Activated effector memory CD4-positive, alpha-beta T cell treated with Interleukin-2 at 50 U/mL for 16 hours (primary cell): ENCODE measurements at regions not wholly inside any gene's neighbourhood (a gene's known extent, or its start where the extent isn't known, plus 50 kb on each side); places are given as distances from the start of the nearest gene placed in this dataset.
"Not testable (repeated sequence)": the region's sequence is repeated elsewhere in the genome, so short reads cannot be mapped to it uniquely, and the experiment has no call there.

Source experiments
- DNase-seq: peaks from one replicate; pipeline ENCODE4 v3.0.0-alpha.2; 2020

DNA sequence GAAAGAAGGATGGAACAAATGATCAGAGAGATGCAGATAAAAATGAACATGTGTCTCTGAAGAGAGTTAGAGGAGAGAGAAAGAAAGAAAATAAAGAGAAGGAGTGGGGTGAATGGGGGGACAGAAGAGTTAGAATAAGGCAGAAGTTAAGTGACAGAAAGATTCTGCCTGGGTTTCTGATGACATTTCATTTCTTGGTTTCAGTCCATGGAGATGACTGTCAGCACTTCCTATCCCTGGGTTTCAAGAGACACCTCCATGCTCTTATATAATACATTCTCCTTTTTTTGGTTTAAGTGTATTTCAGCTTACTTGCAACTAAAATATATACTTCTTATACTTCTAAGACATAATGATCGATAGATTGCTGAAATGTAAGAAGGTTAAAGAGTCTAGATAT is 213.0 kb upstream of the IL12B start:
- DNase-seq: no peak

DNA sequence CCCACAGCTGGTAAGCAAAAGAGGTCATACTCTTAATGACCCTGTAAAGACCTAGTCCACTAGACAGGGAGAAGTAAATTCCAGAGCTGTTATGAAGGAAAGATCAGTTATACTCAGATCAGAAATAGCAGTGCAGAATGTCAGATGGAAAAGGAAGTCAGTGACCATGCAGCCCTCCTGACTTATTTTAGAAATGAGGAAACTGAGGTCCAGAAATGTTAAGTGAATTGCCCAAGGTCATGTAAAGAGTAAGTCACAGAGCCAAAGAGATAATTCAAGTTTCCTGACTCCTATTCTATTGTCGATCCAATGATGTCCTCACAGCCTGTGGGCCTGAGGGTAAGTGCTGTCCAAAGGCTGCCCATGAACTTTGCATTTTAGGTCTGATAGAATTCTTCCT is 214.9 kb upstream of the IL12B start:
- DNase-seq: no peak

DNA sequence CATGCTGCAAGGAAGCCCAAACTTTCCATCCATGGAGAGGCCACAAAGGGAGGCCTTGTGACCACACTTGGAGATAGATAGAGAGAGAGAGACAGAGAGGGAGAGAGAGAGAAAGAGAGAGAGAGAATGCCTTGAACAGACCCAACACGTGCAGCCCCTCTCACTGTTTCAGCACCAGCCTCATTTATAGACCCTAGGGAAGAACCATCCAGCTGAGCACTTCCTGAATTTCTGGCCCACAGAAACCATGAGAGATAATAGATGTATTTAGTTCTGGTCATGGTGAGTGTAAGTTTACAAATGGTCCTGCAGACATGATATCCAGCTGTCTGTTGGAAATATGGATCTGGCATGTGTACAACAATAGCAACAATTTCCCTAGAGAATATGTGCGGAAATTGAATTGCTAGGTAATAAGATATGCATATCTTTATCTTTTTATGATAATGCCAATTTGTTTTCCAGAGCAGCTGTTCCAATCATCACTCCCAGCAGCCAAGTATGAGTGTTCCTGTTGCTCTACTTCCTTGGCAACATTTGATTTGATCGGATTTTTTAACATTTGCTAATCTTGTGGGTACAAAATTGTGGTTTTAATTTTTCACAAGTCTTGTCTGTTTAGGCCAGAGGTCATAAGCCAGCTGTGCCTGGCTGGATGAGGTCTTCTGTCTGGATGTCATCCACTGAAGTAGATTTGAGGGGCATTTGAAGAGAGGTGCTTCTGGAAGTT is 217.3 kb upstream of the IL12B start:
- no peak for DNase-seq

DNA sequence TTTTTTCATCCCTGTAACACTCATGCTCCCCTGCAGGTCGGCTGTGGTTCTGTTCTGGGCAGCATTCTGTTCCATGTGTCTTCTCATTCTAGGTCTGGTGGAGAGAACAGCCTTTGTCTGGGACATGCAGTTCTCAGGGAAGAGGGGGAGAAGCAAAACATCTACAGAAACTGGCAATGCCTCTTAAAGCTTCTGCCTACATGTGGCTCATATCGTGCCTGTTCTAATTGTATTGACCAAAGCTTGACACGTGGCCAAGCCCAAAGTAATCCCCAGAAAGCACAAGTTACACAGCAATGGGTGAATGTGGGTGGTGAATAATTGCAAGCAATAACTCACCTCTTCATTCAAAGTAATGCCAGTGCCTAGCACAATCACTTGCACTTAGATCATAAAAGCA is 218.2 kb upstream of the IL12B start:
- no peak for DNase-seq

DNA sequence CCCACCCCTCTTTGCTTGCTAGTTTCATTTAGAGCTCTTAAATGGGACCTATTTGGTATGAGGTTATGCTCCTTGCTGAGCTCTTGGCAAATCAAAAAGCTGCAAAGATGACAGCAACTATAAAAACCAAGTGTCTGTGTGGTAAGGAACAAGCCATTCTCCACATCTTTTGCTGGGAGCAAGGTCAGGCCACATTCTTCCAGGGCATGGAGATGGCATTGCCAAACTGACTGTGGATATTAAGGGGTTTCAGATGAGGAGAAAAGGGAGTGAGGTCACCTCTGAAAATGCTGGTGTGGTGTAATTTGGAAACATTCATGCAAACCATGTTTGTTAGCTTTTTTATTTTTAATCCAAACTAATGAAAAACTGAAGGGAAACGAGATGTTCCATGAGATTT is 218.8 kb upstream of the IL12B start:
- no peak for DNase-seq

DNA sequence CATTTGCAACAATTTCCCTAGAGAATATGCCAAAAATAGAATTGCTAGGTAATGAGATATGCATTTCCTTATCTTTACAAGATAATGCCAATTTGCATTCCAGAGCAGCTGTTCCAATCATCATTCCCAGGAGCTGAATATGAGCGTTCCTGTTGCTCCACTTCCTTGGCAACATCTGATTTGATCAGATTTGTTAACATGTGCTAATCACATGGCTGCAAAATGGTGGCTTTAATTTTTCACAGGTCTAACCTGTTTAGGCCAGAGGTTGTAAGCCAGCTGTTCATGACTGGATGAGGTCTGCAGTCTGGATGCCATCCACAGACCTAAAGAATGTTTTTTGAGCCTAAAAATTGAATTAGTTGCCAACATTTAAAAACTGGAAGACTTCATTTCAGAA is 220.7 kb upstream of the IL12B start:
- DNase-seq: no peak

DNA sequence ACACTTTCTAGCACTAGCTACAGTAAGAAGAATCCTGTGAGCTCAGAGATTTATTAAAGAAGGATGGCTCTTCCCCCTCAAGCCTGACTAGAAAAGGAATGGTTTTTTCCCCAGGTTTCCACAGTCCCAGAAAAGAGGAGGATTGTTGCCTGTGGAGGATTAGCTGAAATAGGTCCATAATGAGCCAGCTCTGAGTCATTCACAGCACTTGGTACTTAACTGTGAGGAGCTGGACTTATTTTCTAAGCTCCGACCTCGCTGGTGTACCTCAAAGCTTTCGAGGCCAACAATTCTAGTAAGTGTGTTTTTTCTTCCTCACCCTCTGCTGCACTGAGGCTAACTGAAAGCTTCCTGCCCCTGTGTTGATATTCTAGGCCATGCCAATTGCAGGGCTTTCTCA is 222.5 kb upstream of the IL12B start:
- DNase-seq: no peak

DNA sequence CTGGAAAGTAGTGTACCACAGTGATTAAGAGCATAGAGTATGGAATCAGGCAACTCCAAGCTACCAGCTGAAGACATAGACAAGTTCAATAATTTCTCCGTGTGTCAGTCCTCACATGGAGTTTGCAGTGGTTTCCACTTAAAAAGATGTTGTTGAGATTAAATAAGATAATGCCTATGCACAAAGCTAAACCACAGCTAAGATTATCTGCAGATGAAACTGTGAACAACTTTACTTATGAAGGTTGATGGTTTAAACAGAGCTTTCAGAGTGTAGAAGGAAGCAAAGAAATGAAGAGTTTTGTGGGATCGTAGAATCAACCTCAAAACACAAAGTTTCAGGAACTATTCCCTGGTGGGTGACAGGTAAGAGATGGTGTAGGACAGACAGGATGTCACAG is 223.5 kb upstream of the IL12B start:
- no peak for DNase-seq

DNA sequence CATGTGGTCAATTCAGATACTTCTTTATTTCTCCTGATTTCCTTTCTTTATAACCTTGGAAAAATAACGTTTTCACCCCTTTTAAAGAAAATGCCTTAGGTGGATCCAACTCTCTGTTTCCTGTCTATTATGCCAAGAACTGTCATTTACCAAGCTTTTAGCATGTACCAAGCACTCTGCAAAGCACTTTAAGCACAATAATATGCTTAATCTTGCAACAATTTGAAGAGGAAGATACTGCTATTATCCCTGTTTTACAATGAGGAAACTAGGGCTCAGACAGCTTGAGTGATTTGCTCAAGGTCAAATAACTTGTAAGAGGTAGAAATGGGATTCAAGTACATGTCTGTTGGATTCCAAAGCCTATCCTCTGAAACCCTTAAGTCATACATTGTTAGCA is 224.8 kb upstream of the IL12B start:
- DNase-seq: no peak

DNA sequence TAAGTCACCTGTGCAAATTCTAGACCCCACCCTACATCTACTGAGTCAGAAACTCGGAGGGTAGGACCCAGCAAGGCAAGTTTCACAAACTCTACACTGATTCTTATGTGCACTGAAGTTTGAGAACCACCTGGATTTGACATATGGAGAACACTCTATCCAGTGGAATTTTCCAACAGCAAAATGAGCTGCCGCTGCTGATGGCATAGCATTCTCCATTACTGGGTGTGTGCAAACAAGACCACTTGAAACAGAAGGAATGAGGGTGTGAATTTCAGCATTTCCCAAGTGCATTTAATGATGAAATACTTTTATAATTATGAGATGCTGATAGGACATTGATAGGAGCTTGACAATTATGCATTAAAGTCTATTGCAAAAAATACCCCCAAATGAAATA is 229.1 kb upstream of the IL12B start:
- DNase-seq: no peak

DNA sequence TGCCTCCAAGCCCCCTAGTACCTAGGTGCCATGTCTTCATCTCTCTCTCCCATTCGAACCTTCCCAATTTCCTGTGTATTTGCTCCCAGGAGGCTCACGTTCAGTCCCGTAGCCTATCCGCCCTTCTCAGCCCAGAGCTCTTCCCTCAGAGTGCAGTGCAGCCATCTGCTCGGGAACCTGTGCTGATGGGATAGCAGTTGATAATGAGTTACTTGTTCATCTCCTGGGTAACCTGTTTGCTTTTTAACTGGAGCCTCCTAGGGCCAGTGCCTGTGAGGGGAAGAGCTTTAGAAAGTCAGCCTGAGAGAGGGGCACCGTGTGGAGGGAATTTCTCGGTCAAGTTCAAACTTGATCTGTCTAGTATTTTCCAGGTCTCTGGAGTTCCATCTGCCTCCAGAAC is 229.8 kb upstream of the IL12B start:
- DNase-seq: no peak

DNA sequence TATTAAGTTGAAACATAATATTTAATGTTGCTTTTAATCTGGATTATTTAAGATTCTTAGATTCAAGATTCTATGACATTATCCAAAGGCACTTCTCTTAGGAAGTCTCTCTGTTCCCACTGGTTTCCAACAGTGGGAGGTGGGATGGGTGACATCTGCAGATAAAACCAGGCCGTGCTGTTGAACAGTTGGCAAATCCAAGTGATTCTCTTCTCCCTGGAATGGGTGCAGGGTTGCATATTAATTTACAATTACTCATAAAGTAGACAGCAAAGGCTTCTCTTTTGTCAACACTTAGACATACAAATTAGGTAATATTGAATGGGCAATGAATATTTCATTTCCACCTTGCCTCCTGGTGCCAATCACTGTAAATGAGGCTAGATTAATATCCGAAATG is 233.7 kb upstream of the IL12B start:
- DNase-seq: no peak

DNA sequence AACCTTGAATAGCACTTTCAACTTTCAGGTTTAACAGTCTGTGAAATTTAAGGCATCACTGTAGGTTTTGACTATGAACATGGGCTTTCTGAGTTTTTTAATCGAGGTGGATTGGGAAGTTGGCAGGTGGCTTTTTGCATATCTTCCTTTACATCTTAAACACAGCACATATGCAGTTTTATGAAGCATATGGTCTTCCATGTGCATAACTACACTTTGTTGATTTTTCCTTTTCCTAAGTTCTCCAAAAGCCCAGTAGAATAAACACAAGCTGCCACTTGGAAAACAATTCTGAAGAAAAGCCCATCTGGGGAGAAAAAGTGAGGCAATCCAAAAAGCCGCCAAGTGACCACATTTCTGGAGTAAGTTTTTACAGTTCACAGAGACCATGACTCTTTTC is 236.5 kb upstream of the IL12B start:
- no peak for DNase-seq

DNA sequence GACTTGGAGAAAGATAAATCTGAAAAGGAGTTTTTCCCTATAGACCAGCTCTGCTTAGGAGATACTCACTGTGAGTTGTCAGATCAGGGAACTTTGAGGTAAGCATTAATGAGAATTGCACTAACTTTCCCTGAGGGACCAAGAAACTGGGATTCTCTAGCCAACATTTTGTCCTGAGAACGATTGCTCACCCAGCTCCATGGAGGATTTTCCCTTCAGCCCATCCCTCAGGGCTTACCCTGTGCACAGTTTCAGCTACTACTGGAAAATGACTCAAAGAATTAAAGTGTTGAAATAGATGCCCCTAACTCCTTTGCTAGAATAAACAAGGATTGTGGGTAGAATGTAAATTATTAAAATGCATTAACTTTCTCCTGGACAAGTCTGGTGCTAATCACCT is 237.2 kb upstream of the IL12B start:
- DNase-seq: no peak

DNA sequence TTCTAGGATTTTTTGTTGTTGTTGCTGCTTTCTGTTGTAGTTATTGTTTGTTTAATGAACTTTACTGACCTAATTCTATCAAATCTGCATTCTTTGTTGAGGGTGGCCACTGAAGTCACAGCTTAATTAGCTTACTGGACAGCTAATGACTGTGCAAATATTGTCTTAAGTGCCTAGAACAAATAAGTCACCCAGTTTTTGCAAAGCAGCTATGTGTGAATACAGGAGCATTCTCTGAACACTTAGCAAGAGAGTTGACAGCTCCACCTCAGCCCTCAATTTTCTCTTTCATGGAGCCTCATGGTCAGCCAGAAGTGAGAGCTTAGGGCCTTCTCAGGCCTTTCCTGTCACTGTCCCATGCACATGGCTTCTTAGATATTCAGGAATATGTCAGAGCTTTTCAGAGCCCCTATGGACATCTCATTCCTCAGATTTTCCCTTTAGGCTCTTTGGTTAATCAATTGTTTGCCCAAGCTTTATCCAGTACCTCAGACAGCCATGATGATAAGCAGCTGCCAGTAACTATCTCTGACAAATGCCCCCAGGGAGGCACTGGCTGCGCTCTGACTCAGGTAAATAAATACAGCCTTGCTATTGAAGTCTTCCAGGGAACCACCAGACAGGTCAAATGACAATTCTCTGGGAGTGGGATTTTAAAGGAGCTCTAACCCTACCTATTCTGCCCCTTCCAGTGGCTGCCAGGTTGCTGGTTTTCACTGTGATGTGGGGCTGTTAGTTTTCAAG is 241.4 kb upstream of the IL12B start:
- no peak for DNase-seq

DNA sequence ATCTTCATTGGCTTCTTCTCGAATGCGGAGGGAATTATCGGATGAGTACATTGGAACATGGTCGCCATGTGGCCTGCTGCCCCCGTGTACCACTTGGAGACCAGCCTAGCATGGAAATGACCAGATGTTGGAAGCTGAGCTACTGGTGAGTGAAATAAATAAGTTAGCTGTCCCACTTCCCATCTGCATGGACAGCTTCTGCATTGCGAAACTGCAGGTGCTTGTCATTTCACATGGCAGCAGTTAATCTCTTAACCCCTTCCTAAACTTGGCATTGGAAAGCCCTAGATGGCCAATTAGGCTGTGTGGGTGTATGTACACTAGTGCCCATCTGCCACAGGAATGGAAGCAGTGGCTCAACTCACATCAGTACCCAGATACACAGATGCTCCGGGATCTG is 246.6 kb upstream of the IL12B start:
- no peak for DNase-seq

DNA sequence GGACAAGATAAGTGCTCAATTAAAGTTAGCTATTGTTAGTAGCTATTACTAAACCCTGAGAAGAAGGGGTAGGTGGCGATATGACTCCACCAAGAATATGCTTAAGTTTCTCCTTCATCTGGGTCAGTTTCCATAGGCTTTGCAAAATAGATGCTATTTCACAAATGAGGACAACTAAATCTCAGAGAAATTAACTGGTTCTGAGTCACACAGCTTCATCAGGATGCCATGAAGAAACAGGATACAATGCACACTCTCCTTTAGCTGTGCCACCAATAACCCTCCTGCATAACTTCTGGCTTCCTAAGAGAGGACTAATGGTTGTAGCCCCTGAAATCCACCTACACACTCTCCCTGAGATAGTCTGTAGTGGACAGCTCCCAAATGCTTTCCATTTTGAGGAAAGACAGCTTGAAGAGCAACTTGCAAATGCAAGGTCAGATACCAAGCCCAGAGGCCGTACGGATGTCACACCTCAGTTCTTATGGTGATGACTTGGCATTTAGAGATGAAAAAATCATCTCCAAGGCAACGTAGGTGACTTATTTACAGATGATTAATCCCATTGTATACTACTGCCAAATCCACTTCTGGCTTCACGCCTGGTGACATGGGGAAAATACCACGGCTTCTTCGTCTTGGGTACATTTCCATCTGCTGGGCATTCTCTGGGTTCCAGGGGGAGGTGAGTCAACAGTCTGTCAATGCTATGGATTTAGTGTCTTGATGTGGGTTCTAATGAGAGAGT is 251.4 kb upstream of the IL12B start:
- no peak for DNase-seq

DNA sequence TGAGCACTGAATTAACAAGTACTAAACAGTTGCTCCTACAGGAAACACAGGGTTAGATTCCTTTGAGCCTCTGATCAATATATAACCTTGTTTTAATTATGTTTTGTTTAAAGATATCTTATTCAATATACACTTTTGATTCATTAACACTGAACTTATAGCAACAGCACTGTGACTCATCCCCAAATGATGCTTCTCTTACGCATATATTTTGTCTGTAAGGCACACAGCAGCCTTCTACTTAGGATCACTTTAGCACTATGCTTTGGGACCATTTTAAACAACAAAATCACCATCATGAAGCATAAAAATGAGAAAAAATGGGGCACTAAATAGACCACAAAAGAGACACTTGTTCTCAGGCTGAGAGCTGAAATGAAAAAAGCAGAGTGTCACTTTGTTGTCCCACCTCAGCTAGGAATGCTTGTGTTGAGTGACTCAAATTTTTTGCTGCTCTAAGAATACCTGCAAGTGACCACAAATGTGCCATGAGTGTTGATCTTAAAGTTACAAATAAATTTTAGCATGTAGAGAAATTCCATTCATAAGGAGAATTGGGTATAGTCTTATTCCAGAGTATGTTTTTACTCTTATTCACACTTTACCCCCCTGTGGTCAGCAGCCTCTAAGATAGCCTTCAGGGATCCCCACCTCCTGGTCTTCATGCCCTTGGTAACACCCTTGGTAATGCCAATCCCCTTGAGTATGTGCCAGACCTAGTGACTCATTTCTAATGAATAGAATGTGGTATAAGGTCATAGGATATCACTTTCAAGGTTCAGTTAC is 252.7 kb upstream of the IL12B start:
- DNase-seq: no peak

DNA sequence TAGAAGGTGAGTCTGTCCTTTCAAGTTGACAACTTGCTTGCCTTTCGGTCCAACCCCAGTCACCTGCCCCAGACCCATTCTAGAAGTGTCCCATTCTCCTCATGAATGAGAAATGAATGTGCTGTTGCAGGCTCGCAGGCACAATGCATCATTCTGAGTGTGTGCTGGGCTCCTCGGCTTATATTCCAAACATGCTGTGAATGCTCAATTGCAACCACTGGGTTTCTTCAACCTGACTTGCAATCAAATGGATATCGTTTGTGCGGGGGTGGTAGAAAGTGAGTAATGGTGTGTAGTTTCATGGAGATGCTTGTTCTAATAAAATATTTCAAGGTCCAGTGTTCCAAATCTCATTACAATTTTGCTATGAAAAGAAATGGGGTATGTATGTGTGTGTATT is 256.6 kb upstream of the IL12B start:
- no peak for DNase-seq

DNA sequence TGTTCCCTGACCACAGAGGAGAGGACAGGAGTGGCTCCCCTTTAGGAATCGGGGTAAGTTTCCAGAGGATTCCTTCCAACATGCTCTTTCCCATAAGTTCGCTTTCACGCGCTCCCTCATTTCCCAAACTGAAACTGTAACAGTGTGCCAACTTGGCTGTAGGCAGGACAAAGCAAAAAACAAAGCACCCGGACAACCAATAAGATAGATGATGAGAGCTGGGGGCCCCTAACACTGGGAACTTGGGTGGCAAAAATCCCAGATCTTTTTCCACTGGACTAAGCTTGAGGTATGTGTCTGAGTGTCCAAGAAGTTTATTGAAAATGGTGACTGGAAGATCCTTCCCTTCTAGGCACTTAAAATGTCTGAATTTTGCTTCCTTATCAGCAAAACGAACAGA is 258.7 kb upstream of the IL12B start:
- DNase-seq: no peak

DNA sequence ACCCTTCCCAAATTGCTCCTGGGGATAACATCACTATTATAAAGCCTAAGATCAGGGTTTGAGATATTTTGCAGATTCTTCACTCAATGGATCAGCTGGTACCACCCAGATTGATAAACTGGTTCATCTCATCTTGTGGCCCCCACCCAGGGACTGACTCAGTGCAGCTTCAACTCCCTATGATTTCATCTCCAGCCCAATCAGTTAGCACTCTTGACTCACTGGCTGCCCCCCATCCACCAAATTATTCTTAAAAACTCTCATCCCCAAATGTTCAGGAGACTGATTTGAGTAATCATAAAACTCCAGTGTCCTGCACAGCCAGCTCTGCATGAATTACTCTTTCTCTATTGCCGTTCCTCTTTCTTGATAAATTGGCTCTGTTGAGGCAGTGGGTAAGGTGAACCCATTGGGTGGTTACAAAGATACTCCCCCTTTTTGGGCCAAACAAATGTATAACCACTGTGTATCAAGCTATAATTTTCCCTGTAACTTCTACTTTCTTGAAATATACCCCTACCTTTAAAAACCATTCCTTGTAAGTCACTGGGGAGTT is 263.3 kb upstream of the IL12B start:
- DNase-seq: no peak

DNA sequence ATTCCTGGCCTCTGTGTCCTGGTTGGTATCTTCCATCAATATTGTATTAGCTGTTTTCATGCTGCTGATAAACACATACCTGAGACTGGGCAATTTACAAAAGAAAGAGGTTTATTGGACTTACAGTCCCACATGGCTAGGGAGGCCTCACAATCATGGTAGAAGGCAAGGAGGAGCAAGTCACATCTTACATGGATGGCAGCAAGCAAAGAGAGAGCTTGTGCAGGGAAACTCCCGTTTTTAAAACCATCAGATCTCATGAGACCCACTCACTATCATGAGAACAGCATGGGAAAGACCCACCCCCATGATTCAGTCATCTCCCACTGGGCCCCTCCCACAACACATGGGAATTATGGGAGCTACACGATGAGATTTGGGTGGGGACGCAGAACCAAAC is 265.3 kb upstream of the IL12B start:
- not testable (repeated sequence) for DNase-seq

DNA sequence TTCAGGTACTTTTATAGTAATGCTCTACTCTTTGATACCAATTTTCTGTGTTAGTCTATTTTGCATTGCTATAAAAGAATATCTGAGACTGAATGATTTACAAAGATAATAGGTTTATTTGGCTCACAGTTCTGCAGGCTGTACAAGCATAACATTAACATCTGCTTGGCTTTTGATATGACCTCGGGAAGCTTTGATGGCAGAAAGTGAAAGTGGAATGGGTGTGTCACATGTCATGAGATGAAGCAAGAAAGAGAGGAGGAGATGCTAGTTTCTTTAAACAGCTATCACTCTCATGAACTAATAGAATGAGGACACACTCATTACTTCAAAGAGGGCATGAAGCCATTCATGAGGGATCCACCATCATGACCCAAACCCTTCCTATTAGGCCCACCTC is 270.9 kb upstream of the IL12B start:
- DNase-seq: no peak
